ENCODE measurements at regions not wholly inside any gene's neighbourhood (a gene's known extent, or its start where the extent isn't known, plus 50 kb on each side); places are given as distances from the start of the nearest gene placed in this dataset.

- Histone ChIP-seq H3K9me3 (no peaks in the 10 kb centered on the region), H3K27ac (no peak overlapping the region), H3K4me3 (replicated peaks in 1 of 3) (no peak overlapping the region), H3K4me1 (no peaks in the 10 kb centered on the region), H3K36me3 (no peaks in the 10 kb centered on the region), H3K27me3 (no peaks in the 10 kb centered on the region)
- 42 to 54% methylated on average over 15 to 17 of the region's 17 CpGs for WGBS, 2 donors
- TF ChIP-seq POLR2A (IDR thresholded peaks at IDR 0.05) (no peak), CTCF (IDR thresholded peaks at IDR 0.05) (no peak)
- intact Hi-C loops (cut with DNase I): no loop called here
- DNase-seq: no peak
These were observed 110.3 kb downstream of the HMX1 start for GRCh38 chr4:8761167-8761823.

DNA sequence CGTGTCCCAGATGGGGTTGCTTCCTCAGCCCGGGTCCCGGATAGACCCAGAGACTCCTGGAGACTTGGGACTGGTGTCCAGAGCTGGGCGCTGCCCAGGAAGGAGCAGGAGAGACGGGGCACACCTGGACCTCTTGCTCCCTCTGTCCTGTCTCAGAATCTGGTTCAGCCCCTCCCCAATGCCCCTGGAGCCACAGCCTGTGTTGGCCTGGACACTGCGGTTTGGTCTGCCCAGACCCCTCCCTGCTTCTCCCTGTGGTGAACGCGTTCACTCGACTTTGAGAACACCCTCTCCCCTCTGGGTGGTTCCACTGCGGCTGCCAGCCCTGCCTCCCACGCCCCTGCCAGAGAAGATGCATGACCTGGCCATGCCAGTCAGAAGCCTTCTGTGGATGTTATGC is 111.1 kb downstream of the HMX1 start:
- DNase-seq: no peak
- 67 to 79% methylated on average over 10 of the region's 11 CpGs for WGBS, 2 donors

GRCh38 chr4:8759987-8760386 is 111.7 kb downstream of the HMX1 start:
- Histone ChIP-seq H3K27me3 (no peaks in the 10 kb centered on the region), H3K4me1 (no peaks in the 10 kb centered on the region), H3K36me3 (no peaks in the 10 kb centered on the region), H3K4me3 (replicated peaks in 1 of 3) (no peak overlapping the region), H3K9me3 (no peaks in the 10 kb centered on the region), H3K27ac (no peak overlapping the region)
- intact Hi-C loops (cut with DNase I): no loop called here
- 69 to 82% methylated on average over 19 of the region's 19 CpGs for WGBS, 2 donors
- DNase-seq: no peak
- TF ChIP-seq CTCF (IDR thresholded peaks at IDR 0.05): no peak
- TF ChIP-seq POLR2A (IDR thresholded peaks at IDR 0.05): no peak

More for the DNA sequence above, 111.1 kb downstream of the HMX1 start:
- H3K4me1 ChIP-seq: no peaks in the 10 kb centered on the region
- no peaks in the 10 kb centered on the region for H3K9me3 ChIP-seq
- TF ChIP-seq POLR2A (IDR thresholded peaks at IDR 0.05) (no peak), CTCF (IDR thresholded peaks at IDR 0.05) (no peak)
- no peak overlapping the region for H3K4me3 ChIP-seq (replicated peaks in 1 of 3)
- no peaks in the 10 kb centered on the region for H3K36me3 ChIP-seq
- intact Hi-C loops (cut with DNase I): no loop called here
- H3K27ac ChIP-seq: no peak overlapping the region
- H3K27me3 ChIP-seq: no peaks in the 10 kb centered on the region

- Histone ChIP-seq H3K4me1 (no peaks in the 10 kb centered on the region), H3K36me3 (no peaks in the 10 kb centered on the region), H3K27ac (no peak overlapping the region), H3K27me3 (no peaks in the 10 kb centered on the region), H3K4me3 (replicated peaks in 1 of 3) (no peak overlapping the region), H3K9me3 (no peaks in the 10 kb centered on the region)
- intact Hi-C loops (cut with DNase I): no loop called here
- 56 to 72% methylated on average over 6 to 8 of the region's 8 CpGs for WGBS, 2 donors
- TF ChIP-seq POLR2A (IDR thresholded peaks at IDR 0.05): no peak
- no peak for TF ChIP-seq CTCF (IDR thresholded peaks at IDR 0.05)
- DNase-seq: no peak
These were observed 114.8 kb downstream of the HMX1 start for GRCh38 chr4:8756816-8757215.

- H3K27ac ChIP-seq: no peak overlapping the region
- H3K4me3 ChIP-seq (replicated peaks in 1 of 3): no peak overlapping the region
- intact Hi-C loops (cut with DNase I): no loop called here
- H3K36me3 ChIP-seq: no peaks in the 10 kb centered on the region
- no peaks in the 10 kb centered on the region for H3K27me3 ChIP-seq
- no peaks in the 10 kb centered on the region for H3K4me1 ChIP-seq
- TF ChIP-seq POLR2A (IDR thresholded peaks at IDR 0.05) (no peak), CTCF (IDR thresholded peaks at IDR 0.05) (no peak)
- DNase-seq: no peak
- no peaks in the 10 kb centered on the region for H3K9me3 ChIP-seq
- WGBS, 2 donors: 90 to 95% methylated on average over 23 of the region's 23 CpGs
These were observed 116.7 kb downstream of the HMX1 start for GRCh38 chr4:8754634-8755589.

Data from thyroid gland (tissue), 4 donors.